Ishikawa (cell line): ENCODE measurements at regions not wholly inside any gene's neighbourhood (a gene's known extent, or its start where the extent isn't known, plus 50 kb on each side); places are given as distances from the start of the nearest gene placed in this dataset.

Experiments used
- EGR1 ChIP-seq: IDR thresholded peaks from 2 replicates; pipeline ENCODE4 v1.6.1; 2012
- RAD21 ChIP-seq: IDR thresholded peaks from 2 replicates; pipeline ENCODE4 v1.6.1; 2012; ENCODE audit warnings: low read depth

- no peak for TF ChIP-seq EGR1
- no peak for TF ChIP-seq RAD21
Measured at GRCh38 chr6:160861824-160862223, 129.7 kb upstream of the MAP3K4 start.
